ENCODE measurements at regions not wholly inside any gene's neighbourhood (a gene's known extent, or its start where the extent isn't known, plus 50 kb on each side); places are given as distances from the start of the nearest gene placed in this dataset.
A peak's percentile ranks its signal among the peaks of the same experiment; 100 is the strongest.

- Histone ChIP-seq H3K4me3 (ENCODE audit: low read depth in 2 of 2, low read length in 2 of 2) (no peak overlapping the region), H3K27me3 (ENCODE audit: control insufficient read depth, insufficient read depth, low read length) (no peaks in the 10 kb centered on the region), H3K27ac (ENCODE audit: low read length) (peak overlapping the region; percentile 96), H3K36me3 (ENCODE audit: control insufficient read depth, insufficient read depth, low read length) (no peaks in the 10 kb centered on the region), H3K9me3 (ENCODE audit: control insufficient read depth, insufficient read depth, low read depth, low read length) (peaks cover 16% of the 10 kb centered on the region; the same call in 1 of the 2 replicates), H3K4me1 (ENCODE audit: control insufficient read depth, insufficient read depth, low read length) (peaks cover 47% of the 10 kb centered on the region)
- DNase-seq (ENCODE audit: low read depth, low spot score) (no peak), ATAC-seq (peak; percentile 20; the same call in 1 of the 2 replicates)
- ChIA-PET CTCF (no interaction called here), POLR2A (no interaction called here)
- in situ Hi-C loops (cut with HindIII; ENCODE audit: low pct_unique_long_range_greater_than_20kb, low sequenced_read_pairs) (no loop called here), intact Hi-C loops (cut with micrococcal nuclease; ENCODE audit: unreplicated experiment) (no loop called here)
- TF ChIP-seq, protein P1, sequence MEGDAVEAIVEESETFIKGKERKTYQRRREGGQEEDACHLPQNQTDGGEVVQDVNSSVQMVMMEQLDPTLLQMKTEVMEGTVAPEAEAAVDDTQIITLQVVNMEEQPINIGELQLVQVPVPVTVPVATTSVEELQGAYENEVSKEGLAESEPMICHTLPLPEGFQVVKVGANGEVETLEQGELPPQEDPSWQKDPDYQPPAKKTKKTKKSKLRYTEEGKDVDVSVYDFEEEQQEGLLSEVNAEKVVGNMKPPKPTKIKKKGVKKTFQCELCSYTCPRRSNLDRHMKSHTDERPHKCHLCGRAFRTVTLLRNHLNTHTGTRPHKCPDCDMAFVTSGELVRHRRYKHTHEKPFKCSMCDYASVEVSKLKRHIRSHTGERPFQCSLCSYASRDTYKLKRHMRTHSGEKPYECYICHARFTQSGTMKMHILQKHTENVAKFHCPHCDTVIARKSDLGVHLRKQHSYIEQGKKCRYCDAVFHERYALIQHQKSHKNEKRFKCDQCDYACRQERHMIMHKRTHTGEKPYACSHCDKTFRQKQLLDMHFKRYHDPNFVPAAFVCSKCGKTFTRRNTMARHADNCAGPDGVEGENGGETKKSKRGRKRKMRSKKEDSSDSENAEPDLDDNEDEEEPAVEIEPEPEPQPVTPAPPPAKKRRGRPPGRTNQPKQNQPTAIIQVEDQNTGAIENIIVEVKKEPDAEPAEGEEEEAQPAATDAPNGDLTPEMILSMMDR (IDR thresholded peaks at IDR 0.05), result peak; percentile 38
- TF ChIP-seq SIN3A (IDR thresholded peaks at IDR 0.05; ENCODE audit: borderline replicate concordance, insufficient read depth, low read depth, low read length) (no peak), REST (IDR thresholded peaks at IDR 0.05; ENCODE audit: insufficient read depth in 1 of 2, low read depth in 2 of 2, low read length in 1 of 2) (no peak), POLR2AphosphoS5 (IDR thresholded peaks at IDR 0.05; ENCODE audit: low read depth, low read length) (no peak)
- BruUV-seq (replicated peaks), result no TSS peak
These were observed 685.2 kb downstream of the IRS1 start for GRCh38 chr2:226114436-226114835.

DNA sequence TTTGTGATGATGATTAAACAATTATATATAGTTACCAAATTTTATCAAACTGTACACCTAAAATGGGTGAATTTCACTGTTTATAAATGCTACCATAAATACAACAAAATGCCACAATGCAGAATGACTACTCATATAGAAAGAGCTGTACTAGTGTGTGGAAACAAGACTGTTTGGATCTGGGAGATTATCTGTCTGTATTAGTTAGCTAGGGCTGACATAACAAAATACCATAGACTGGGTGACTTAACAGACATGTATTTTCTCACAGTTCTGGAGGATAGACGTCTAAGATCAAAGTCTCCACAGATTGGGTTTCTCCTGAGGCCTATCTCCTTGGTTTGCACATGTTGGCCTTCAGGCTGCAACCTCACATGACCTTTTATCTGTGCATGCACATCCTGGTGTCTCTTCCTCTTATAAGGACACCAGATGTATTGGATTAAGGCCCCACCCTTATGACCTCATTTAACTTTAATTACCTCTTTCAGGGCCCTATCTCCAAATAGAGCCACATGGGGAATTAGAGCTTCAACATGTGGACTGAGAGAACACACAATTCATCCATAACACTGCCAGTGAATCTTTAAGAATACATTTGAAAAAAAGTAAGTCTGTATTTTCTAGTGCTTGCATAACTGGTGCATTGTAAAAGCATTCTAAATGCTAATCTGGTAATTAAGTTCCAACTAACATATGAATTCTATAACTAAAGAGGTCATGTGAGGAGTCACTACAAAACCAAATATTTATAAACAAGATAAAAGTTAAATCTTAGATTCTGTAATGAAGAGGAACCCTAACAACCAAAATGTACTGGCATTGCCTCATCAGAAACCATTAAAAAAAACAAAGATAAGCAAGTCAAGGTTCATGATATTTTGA, 699.6 kb downstream of the NYAP2 start:
- ChIA-PET POLR2A (no interaction called here), CTCF (no interaction called here)
- in situ Hi-C loops (cut with HindIII; ENCODE audit: low pct_unique_long_range_greater_than_20kb, low sequenced_read_pairs) (no loop called here), intact Hi-C loops (cut with micrococcal nuclease; ENCODE audit: unreplicated experiment) (no loop called here)
- Histone ChIP-seq H3K27me3 (ENCODE audit: control insufficient read depth, insufficient read depth, low read length) (no peaks in the 10 kb centered on the region), H3K27ac (ENCODE audit: low read length) (no peak overlapping the region), H3K4me1 (ENCODE audit: control insufficient read depth, insufficient read depth, low read length) (no peaks in the 10 kb centered on the region), H3K9me3 (ENCODE audit: control insufficient read depth, insufficient read depth, low read depth, low read length) (no peaks in the 10 kb centered on the region; the same call in 1 of the 2 replicates), H3K36me3 (ENCODE audit: control insufficient read depth, insufficient read depth, low read length) (no peaks in the 10 kb centered on the region), H3K4me3 (ENCODE audit: low read depth in 2 of 2, low read length in 2 of 2) (no peak overlapping the region)
- TF ChIP-seq, protein P1 (IDR thresholded peaks at IDR 0.05), result no peak
- TF ChIP-seq TCF7L2 (IDR thresholded peaks at IDR 0.05; ENCODE audit: low read depth, low read length) (no peak), POLR2AphosphoS5 (IDR thresholded peaks at IDR 0.05; ENCODE audit: low read depth, low read length) (no peak), SIN3A (IDR thresholded peaks at IDR 0.05; ENCODE audit: borderline replicate concordance, insufficient read depth, low read depth, low read length) (no peak), REST (IDR thresholded peaks at IDR 0.05; ENCODE audit: insufficient read depth in 1 of 2, low read depth in 2 of 2, low read length in 1 of 2) (no peak)
- no TSS peak for BruUV-seq (replicated peaks)
- DNase-seq (ENCODE audit: low read depth, low spot score), result no peak
- no peak for ATAC-seq

Data from Panc1 (cell line).